Daoy (cell line): ENCODE measurements at regions not wholly inside any gene's neighbourhood (a gene's known extent, or its start where the extent isn't known, plus 50 kb on each side); places are given as distances from the start of the nearest gene placed in this dataset.
"Not testable (repeated sequence)": the region's sequence is repeated elsewhere in the genome, so short reads cannot be mapped to it uniquely, and the experiment has no call there.

ENCODE experiments used
- DNase-seq: peaks from one replicate; pipeline ENCODE4 v3.0.0-alpha.2; 2015; ENCODE audit warnings: low read depth

DNA sequence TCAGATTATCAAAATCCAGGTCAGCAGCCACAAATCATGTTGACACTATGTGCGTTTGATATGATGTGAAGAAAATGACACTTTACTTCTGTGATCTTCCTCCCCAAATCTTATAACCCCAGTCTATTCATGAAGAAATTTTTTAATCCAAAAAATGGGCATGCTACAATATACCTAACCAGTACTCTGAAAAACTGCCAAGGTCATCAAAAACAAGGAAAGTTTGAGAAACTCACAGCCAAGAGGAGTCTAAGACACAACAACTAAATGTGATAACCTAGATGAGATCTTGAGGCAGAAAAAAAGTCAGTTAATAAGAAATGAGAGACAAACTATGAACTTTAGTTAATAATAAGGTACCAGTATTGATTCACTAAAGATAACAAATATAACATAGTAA is 200.6 kb upstream of the IRAK1BP1 start:
- no peak for DNase-seq

DNA sequence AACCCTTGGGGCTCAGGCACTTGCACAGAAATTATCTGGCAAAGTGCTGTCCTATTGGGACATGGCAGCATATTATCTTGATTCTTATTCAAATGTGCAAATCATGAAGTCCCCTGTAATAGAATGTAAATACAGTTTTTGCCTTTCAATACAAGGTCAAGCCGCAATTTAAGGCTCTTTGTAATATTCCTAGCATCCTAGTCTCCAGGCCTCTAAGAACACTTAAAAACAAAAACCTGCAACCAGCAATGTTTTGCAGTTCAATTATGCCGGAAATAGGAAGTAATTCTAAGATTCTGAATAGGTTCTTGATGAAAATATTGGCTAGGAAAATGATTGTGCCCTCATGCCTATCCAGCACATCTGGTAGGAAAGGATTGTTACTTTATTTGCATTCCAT is 197.2 kb upstream of the IRAK1BP1 start:
- no peak for DNase-seq

DNA sequence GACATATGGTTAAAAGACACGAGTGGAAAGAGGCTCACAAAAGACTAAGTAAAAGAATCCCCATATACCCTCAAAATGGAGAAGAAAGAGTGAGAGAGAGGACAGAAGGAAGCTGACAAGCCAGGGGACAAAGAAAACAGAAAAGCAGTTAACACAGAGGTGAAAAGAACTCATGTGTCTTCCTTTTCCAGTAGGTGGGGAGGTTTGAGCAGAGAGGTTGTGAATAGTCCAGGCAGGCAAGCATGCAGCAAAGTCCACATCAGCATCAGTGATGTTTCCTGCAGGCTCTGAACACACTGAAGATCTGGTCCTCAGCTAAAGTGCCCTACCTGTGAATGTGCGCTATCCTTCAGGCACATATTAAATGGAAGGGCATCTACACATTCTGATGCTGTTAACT is 196.5 kb upstream of the IRAK1BP1 start:
- no peak for DNase-seq

DNA sequence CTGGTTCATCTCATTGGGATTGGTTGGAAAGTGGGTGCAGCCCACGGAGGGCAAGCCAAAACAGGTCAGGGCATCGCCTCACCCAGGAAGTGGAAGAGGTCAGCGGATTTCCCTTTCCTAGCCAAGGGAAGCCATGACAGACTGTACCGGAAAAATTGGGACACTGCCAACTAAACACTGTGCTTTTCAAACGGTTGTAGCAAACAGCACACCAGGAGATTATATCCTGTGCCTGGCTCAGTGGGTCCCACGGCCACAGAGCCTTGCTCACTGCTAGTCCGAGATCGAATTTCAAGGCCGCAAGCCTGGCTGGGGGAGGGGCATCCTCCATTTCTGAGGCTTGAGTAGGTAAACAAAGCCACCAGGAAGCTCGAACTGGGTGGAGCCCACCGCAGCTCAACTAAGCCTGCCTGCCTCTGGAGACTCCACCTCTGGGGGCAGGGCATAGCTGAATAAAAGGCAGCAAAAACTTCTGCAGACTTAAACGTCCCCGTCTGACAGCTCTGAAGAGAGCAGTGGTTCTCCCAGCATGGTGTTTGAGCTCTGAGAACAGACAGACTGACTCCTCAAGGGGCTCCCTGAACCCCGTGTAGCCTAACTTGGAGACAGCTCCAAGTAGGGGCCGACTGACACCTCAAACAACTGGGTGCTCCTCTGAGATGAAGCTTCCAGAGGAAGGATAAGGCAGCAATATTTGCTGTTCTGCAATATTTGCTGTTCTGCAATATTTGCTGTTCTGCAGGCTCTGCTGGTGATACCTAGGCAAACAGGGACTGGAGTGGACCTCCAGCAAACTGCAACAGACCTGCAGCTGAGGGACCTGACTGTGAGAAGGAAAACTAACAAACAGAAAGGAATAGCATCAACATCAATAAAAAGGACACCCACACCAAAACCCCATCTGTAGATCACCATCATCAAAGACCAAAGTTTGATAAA is 191.0 kb upstream of the IRAK1BP1 start:
- DNase-seq: not testable (repeated sequence)

DNA sequence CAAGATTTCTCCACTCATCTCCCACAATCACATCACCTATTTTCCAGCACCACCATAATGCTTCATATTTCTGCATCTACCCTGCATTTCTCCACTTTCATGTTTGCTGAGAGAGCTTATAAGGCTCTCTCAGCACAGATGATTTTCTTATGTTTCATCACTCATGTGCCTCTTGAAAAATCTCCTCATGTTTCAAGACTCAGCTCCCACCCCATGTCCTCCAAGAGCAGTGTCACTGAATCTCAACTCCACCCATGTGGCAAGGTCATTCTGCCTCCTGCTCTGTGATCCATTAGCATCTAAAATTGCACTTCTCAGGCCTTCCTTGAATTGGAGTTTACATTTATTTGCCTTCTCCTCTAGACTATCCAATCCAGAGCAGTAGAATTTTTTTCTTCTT is 178.7 kb upstream of the IRAK1BP1 start:
- no peak for DNase-seq

DNA sequence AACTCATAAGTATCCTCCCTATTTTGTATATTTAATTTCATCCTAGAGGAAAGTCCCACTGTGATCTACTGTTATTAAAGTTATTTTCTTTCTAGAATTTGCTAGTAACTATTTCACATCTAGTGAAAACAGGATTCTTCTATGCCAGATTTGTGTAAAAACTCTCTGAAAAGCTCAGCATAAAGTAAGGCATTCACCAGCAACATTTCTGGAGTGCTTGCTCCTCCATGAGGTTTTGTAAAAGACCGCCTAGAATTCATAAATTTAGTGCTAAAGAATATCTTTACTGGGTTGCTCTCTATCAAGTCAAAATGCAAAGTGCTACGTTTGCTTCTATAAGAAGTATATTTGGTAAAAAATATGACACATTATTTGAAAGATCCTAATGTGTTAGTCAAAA is 173.5 kb upstream of the IRAK1BP1 start:
- no peak for DNase-seq

DNA sequence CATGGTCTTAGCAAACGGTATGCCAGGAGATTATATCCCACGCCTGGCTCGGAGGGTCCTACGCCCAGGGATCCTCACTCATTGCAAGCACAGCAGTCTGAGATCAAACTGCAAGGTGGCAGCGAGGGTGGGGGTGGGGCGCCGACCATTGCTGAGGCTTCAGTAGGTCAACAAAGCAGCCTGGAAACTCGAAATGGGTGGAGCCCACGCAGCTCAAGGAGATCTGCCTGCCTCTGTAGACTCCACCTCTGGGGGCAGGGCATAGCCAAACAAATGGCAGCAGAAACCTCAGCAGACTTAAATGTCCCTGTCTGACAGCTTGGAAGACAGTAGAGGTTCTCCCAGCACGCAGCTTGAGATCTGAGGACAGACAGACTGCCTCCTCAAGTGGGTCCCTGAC is 172.7 kb upstream of the IRAK1BP1 start:
- DNase-seq: not testable (repeated sequence)

DNA sequence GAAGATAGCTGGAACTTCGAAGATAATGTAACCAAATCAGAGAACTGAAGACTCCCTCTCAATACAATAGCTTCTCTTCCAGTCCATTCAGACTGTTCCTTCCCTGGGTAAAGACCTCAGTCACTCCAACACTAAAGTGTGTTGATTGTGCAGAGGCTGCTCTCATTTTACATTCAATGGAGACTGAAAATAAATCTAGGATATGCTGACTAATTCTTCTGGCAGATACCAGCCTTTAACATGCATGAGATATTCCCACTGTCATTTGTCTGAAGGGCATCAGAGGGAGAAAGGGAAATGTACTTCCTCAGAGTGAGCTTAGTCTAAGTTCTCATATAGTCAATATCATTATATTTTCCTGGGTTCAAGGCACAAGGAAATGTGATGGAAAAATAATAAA is 166.4 kb upstream of the IRAK1BP1 start:
- no peak for DNase-seq

DNA sequence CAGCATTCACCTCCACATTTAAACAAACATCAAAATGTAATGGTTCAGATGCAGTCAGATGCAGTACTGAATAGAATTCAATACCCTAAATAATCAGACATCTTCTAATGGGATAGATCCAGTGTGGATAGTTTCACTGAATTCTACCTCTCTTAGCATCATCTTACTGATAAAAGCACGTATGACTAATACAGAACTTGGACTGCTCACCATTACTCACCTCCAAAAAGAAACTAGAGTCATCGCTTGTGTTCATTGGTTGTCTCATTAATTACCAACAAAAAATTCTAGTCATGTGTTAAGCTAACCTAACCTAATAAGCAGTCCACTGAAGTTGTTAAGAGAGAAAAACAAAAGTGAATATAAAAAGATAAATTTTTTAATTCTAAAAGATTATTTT is 165.9 kb upstream of the IRAK1BP1 start:
- no peak for DNase-seq

DNA sequence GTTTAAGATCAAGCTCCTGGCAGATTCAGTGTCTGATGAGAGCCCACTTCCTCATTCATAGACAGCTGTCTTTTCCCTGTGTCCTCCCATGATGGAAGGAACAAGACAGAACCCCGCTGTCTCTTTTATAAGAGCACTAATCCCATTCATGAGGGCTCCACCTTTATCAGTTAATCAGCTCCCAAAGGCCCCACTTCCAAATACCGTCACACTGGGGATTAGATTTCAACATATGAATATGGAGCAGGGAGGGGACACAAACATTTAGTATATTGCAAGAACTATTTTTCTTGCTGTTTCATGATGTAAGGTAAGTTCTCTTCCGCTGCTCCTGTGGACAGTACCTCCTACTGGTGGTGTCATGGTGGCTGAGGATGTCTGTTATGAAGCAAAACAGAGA is 158.3 kb upstream of the IRAK1BP1 start:
- DNase-seq: no peak

DNA sequence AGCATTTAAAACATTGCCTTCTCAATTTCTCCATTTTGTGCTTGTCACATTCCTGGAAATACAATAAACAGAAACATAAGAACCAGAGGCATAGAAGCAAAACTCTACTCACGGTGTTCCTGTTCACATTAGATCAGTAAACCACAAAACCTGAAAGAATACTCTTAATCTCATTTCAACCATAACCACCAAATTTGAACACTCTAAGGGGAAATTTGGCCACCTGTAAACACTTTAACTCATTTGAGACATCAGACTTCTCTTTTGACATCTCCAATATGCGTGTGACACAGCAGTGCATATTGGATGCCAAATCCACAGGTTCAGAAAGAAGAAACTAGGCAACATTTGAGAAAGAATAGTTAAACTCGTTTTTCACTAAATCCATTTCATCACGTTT is 153.8 kb upstream of the IRAK1BP1 start:
- DNase-seq: no peak

DNA sequence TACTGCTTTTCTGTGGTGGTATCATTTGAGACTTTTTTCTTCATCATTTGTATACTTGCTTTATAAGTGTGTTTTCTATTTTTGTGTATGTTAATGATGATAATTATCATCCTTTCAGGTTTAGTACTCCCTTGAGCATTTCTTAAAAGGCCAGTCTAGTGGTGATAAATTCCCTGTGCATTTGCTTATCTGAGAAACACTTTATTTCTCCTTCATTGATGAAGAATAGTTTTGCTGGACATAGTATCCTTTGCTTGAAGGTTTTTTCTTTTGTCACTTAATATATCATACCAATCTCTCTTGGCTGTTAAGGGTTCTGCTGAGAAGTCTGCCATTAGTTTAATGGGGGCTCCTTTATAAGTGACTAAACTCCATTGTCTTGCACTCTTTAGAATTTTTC is 123.2 kb upstream of the IRAK1BP1 start:
- no peak for DNase-seq

DNA sequence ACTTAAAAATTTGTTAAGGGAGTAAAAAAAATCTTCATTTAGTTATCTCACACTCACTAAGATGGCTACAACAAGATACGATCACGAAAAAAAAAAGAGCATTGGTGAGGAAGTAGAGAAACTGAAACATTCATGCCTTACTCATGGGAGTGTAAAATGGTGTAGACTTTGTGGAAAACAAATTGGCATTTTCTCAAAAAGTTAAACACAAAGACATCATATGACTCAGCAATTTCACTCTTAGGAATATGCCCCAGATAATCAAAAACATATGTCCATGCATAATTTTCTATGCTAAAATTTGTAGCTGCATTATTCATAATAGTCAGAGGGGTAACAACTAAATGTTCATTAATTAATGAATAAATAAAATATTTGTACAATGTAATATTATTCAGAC is 120.9 kb upstream of the IRAK1BP1 start:
- DNase-seq: no peak

DNA sequence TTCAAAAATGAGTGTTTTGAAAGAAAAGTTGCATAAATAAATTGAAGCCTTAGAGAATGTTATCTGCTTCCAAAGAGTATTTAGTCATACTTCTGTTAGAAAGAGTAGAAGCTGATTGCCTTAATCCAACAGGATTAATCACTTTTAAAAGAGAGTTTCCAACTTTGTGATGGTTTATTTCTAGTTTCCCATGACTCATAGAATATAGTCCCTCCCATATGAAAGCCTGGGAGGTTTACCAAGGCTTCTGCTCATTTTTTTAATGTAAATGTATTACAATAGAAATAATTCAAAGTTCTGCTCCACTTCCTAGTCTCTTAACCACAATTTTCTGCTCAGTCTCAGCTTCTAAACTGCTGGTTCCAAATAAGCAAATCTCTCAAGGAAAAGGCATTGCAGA is 118.0 kb upstream of the IRAK1BP1 start:
- DNase-seq: no peak

DNA sequence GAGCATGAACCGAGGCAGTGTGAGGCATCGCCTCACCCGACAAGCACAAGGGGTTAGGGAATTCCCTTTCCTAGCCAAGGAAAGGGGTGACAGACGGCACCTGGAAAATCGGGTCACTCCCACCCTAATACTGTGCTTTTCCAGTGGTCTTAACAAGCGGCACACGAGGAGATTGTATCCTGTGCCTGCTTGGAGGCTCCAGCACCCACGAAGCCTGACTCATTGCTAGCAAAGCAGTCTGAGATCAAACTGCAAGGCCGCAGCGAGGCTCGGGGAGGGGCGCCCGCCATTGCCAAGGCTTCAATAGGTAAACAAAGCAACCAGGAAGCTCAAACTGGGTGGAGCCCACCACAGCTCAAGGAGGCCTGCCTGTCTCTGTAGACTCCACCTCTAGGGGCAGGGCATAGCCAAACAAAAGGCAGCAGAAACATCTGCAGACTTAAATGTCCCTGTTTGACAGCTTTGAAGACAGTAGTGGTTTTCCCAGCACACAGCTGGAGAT is 109.0 kb upstream of the IRAK1BP1 start:
- DNase-seq: not testable (repeated sequence)

DNA sequence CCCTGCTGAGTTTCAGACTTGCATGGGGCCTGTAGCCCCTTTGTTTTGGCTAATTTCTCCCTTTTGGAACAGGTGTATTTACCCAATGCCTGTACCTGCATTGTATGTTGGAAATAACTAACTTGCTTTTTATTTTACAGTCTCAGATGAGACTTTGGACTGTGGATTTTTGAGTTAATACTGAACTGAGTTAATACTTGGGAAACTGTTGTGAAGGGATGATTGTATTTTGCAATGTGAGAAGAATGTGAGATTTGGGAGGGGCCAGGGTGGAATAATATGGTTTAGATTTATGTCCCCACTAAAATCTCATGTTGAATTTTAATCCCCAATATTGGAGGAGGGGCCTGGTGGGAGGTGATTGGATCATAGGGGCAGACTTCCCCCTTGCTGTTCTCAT is 99.1 kb upstream of the IRAK1BP1 start:
- no peak for DNase-seq

DNA sequence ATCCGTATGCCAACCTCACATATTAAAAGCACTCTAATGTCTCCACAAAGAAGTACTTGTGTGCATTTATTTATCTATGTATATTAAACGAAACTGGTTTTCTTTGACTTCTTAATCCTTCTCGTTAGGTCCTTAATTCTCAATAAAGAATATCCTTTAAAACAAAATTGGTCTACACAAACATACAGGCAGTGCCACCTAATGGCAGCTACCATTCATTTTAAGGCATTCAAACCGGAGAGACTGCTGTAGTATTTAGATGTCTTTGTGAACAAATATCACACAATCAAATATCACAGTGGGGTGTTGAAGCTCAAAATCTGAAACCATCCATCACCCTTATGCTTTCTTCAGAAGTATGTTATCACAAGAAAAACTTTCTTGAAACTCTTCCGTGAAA is 96.6 kb upstream of the IRAK1BP1 start:
- DNase-seq: no peak

DNA sequence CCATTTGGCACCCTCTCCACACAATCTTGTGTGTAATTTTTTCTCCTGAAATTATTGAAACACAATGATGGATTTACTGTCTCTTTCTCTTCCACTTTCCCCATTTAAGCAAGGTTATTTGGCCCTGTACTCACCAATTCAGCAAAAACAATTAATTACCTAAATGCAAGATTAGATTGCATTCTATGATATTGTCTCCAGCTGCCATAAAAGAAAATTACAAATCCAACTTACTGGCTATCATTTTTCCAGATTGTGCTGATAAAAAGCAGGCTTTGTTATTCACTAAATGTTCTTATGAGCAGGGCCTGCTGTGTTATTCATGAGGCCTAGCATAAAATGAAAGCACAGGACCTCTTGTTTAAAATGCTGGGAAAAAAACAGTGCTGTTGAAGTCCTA is 95.8 kb upstream of the IRAK1BP1 start:
- no peak for DNase-seq

DNA sequence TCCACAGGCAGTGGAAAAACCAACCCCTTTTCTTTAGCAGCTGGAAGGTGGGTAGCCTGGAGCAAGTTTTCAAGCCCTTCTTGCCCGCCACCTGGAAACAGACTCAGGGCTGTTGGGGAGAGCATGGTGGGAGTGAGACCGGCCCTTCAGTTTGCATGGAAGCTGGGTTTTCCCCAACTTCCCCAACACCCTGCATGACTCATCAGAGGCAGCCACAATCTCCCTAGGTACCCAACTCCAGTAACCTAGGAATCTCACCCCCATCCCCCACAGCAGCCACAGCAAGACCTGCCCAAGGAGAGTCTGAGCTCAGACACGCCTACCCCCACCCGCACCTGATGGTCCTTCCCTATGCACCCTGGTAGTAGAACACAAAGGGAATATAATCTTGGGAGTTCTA is 86.3 kb upstream of the IRAK1BP1 start:
- no peak for DNase-seq

DNA sequence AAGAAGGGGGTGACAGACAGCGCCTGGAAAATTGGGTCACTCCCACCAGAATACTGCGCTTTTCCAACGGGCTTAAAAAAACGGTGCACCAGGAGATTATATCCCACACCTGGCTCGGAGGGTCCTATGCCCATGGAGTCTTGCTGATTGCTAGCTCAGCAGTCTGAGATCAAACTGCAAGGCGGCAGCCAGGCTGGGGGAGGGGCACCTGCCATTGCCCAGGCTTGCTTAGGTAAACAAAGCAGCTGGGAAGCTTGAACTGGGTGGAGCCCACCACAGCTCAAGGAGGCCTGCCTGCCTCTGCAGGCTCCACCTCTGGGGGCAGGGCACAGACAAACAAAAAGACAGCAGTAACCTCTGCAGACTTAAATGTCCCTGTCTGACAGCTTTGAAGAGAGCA is 84.0 kb upstream of the IRAK1BP1 start:
- not testable (repeated sequence) for DNase-seq

DNA sequence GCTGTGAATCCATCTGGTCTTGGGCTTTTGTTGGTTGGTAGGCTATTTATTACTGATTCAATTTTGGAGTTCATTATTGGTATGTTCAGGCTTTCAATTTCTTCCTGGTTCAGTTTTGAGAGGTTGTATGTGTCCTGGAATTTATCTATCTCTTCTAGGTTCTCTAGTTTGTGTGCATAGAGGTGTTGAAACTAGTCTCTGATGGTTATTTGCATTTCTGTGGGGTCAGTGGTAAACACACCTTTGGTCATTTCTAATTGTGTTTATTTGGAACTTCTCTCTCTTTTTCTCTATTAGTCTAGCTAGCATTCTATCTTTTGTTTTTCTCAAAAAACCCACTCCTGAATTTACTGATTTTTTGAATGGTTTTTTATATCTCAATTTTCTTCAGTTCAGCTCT is 70.1 kb upstream of the IRAK1BP1 start:
- no peak for DNase-seq

DNA sequence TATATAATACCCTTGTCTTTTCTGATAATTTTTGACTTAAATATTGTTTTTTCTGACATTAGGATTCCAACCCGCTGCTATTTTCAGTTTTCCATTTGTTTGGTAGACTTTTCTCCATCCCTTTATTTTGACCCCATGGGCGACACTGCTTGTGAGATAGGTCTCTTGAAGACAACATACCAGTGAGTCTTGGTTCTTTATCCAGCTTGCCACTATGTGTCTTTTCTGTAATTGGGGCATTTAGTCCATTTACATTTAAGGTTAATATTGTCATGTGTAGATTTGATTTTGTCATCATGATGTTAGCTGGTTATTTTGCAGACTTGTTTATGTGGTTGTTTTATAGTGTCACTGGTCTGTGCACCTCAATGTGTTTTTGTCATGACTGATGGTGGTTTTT is 67.7 kb upstream of the IRAK1BP1 start:
- DNase-seq: no peak

DNA sequence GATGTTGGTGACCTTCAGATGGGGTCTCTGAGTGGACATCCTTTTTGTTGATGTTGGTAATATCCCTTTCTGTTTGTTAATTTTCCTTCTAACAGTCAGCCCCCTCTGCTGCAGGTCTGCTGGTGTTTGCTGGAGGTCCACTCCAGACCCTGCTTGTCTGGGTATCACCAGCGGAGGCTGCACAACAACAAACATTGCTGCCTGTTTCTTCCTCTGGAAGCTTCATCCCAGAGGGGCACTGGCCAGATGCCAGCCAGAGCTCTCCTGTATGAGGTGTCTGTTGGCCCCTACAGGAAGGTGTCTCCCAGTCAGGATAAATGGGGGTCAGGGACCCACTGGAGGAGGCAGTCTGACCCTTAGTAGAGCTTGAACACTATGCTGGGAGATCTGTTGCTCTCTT is 60.6 kb upstream of the IRAK1BP1 start:
- DNase-seq: not testable (repeated sequence)
